ENCODE measurements at regions not wholly inside any gene's neighbourhood (a gene's known extent, or its start where the extent isn't known, plus 50 kb on each side); places are given as distances from the start of the nearest gene placed in this dataset.

- TF ChIP-seq, protein P1, sequence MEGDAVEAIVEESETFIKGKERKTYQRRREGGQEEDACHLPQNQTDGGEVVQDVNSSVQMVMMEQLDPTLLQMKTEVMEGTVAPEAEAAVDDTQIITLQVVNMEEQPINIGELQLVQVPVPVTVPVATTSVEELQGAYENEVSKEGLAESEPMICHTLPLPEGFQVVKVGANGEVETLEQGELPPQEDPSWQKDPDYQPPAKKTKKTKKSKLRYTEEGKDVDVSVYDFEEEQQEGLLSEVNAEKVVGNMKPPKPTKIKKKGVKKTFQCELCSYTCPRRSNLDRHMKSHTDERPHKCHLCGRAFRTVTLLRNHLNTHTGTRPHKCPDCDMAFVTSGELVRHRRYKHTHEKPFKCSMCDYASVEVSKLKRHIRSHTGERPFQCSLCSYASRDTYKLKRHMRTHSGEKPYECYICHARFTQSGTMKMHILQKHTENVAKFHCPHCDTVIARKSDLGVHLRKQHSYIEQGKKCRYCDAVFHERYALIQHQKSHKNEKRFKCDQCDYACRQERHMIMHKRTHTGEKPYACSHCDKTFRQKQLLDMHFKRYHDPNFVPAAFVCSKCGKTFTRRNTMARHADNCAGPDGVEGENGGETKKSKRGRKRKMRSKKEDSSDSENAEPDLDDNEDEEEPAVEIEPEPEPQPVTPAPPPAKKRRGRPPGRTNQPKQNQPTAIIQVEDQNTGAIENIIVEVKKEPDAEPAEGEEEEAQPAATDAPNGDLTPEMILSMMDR (IDR thresholded peaks at IDR 0.05), result no peak
- no peak for TF ChIP-seq POLR2A (IDR thresholded peaks at IDR 0.05)
Measured at GRCh38 chr1:5770981-5771765, 221.1 kb downstream of the NPHP4 start.
